ENCODE measurements at regions not wholly inside any gene's neighbourhood (a gene's known extent, or its start where the extent isn't known, plus 50 kb on each side); places are given as distances from the start of the nearest gene placed in this dataset.

DNA sequence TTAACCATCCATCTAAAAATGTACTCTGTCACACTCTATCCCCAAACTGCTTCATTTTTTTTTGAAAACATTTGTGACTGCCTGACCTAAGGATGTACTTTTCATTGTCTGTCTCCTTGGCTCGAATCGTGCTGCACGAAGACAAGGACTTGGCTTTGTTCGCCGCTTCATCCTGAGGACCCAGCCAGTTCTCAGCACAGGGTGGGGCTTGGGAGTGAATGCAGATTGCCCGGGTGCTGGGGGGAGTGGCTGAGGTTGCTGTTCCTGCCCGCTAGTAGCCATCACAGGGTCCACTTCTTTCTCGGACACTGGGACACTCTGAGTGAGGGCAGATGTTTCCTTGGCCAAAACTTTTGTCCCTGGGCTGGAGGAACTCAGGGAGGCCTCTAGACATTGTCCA, 70.1 kb upstream of the CLCN4 start:
- TF ChIP-seq, protein P1, sequence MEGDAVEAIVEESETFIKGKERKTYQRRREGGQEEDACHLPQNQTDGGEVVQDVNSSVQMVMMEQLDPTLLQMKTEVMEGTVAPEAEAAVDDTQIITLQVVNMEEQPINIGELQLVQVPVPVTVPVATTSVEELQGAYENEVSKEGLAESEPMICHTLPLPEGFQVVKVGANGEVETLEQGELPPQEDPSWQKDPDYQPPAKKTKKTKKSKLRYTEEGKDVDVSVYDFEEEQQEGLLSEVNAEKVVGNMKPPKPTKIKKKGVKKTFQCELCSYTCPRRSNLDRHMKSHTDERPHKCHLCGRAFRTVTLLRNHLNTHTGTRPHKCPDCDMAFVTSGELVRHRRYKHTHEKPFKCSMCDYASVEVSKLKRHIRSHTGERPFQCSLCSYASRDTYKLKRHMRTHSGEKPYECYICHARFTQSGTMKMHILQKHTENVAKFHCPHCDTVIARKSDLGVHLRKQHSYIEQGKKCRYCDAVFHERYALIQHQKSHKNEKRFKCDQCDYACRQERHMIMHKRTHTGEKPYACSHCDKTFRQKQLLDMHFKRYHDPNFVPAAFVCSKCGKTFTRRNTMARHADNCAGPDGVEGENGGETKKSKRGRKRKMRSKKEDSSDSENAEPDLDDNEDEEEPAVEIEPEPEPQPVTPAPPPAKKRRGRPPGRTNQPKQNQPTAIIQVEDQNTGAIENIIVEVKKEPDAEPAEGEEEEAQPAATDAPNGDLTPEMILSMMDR (IDR thresholded peaks at IDR 0.05): no peak
- no peak for TF ChIP-seq POLR2A (IDR thresholded peaks at IDR 0.05; ENCODE audit: low read depth)

Measured in esophagus muscularis mucosa (tissue), 3 donors.